ENCODE measurements at regions not wholly inside any gene's neighbourhood (a gene's known extent, or its start where the extent isn't known, plus 50 kb on each side); places are given as distances from the start of the nearest gene placed in this dataset.
A peak's percentile ranks its signal among the peaks of the same experiment; 100 is the strongest.

DNA sequence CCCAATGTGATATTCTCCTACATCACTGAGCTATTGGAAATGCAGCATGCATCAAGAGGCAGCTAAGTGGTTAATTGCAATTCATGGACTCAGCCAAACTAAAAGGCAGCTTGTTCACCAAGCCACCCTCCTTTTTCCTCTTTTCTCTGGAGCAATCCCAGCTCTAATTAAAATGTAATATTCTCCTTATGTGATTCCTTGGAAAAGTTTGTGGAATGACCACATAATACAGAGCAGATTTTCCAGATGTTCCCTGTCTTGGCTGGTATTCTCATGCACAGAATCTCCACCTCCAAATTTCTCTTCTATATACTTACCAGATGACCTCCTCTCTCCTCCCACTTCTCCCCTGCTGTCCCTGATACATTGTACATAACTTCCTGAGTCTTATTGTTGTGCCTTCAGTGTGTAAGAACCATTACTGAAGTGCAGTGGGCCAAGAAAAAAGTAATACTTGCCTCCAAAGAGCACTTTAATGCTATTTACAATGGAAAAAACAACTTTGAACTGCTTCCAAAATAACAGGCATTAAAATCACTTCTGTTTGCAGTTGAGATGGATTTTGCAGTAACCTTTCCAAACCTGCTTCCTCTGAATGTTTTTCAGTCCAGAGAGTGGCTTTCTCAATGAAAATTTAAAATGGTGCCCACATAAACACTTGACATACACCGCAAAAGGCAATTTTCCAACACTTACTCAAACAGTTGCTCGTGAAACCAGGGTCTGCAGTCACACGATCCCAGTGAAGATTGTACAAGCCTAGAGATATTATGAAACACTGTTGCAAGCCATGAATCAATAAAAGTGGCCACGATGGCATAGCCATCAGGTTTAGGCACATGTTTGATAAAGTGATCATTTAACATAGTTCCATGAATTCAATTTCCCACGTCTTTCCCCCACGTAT lies 258.0 kb downstream of the MTX2 start:
- H3K4me3 ChIP-seq, result no peak overlapping the region
- H3K27ac ChIP-seq, result peak overlapping the region in 3 of 21 experiments; percentile 14 to 54 (median 42)

DNA sequence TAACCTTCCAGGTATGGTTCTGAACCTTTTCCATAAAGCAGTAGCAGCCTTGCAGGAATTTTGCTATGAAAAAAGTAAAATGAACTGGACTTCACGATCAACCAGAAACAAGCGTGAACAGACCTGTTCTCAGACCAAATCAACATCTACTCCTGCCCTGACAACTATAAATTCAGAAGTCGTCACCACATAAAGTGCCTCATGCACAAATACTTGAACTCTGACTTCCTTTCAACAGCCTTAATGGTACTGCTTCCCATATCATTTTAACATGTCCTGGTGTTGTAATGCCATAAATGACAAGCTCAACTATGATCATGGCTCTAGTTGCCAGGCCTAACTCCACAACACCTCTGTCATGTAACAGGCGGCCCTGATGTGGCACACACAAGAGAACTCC lies 262.4 kb downstream of the MTX2 start:
- no peak overlapping the region for H3K4me3 ChIP-seq
- H3K27ac ChIP-seq, result no peak overlapping the region

- Histone ChIP-seq H3K27ac (no peak overlapping the region), H3K4me3 (no peak overlapping the region)
These were observed 264.4 kb downstream of the MTX2 start for GRCh38 chr2:176533505-176534193.

DNA sequence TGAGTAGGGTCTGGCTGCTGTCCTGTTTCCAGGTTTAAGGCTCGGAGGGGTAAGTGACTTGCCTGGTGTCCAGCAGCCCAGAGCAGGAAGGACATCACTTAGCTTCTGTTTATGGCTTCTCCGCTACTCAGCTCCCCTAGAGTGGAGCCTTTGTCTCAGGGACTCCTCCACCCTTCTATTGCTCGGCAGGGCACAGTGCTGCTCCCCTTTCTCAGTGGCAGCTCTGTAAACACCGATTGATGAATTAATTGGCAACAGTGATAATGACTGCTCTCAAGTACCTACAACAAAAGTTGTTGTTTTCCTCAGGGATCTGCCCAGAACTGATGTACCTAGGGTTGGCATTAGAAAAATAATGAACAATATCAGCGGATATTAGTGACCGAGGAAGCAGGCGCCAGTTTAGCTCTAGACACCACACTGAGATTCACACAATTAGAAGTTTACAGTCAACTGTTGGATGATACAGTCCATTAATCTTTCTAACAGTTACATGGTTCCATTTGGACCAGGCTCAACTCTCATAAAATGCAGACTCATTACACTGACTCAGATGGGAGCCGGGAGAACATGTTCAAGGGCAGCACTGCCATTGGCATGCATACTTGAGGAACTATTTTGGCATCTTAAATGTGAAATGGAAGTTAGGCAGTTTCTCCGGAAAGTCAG lies 265.7 kb downstream of the MTX2 start:
- Histone ChIP-seq H3K4me3 (no peak overlapping the region), H3K27ac (peak overlapping the region in 4 of 21 experiments; percentile 25 to 37 (median 31))

- peak overlapping the region in 4 of 21 experiments; percentile 25 to 37 (median 31) for H3K27ac ChIP-seq
- no peak overlapping the region for H3K4me3 ChIP-seq
These were observed 266.3 kb downstream of the MTX2 start for GRCh38 chr2:176535467-176536113.

GRCh38 chr2:176536439-176537133 lies 267.3 kb downstream of the MTX2 start:
- Histone ChIP-seq H3K27ac (no peak overlapping the region), H3K4me3 (no peak overlapping the region)

- Histone ChIP-seq H3K4me3 (no peak overlapping the region), H3K27ac (no peak overlapping the region)
These were observed 268.7 kb downstream of the MTX2 start for GRCh38 chr2:176537932-176538331.

GRCh38 chr2:176540995-176541394 lies 271.8 kb downstream of the MTX2 start:
- no peak overlapping the region for H3K4me3 ChIP-seq
- no peak overlapping the region for H3K27ac ChIP-seq

DNA sequence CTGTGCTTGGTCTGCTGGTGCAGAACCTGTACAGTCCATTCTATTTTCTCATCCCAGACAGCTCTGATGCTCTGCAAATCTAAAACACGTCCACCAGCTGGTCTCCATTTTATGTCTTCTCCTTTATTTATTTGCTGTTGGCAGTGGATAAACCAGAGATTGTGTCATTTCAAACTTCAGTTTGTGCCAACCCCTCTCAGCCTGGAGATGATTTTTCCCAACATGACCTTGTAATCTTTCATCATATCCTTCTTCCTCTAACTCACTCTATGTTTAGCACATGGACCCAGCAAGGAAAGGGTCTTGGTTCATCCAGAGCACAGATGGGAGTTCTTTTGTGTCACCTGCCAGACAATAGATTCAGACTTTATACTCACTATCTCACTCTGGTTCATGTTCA lies 273.2 kb downstream of the MTX2 start:
- no peak overlapping the region for H3K4me3 ChIP-seq
- no peak overlapping the region for H3K27ac ChIP-seq

DNA sequence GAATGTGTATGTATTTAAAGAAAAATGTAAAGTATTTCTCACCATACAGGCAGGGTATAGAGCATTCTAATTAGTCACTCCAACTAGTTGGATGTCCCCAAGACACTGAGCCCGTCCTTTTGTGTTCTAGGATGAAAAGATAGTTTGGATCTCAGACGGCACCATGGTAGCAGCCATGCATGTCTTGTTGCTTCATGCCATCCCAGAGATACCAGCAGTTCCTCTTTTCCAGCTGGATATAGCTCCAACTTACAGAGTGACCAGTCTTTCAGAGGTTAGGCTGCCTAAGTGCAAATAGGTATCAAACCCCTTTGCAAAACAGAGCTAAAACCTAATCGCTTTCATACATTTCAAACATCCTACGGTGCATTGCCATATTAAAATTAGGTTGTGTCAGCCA lies 275.3 kb downstream of the MTX2 start:
- Histone ChIP-seq H3K4me3 (no peak overlapping the region), H3K27ac (no peak overlapping the region)

DNA sequence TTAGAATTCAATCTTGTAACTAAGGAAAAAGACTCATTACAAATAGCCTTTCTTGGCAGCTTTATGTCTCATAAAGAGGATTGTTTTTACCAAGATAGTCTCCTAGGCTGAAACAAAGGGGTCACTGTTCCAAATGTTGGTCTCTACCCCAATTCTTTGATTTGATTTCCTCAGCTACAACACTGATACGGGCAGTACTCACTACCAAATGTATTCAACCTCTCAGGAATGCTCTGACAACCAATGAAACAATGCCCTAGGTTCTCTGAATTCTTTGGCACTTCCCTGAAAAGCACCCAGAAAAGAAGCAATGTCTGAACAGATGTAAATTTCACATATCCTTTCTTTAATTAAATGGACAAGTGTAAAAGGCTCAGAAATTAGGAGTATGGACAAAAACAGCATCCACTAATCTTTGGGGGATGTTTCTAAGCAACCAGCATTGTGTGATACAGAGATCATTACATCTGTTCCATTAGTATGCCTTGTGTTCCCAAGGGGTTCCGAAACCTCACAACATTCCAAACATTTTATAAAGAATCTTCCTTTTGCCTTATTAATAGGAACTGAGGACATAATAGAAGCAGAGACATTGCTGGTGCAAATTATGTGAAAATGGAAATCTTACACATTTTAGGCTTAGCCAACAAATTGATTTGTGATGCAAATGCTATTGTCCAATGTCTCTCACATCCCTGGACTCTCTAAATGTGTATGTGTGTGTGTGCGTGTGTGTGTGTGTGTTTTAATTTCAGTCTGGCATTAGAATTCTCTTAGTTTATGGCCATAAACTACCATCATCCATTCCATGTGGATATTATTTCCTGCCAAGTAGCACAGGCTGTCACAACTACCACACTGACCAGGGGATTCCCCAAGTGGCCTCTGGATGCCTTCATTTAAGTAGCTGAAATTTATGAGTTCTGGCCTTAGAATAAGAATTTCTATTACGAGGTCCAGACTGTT lies 276.0 kb downstream of the MTX2 start:
- H3K4me3 ChIP-seq, result no peak overlapping the region
- no peak overlapping the region for H3K27ac ChIP-seq

DNA sequence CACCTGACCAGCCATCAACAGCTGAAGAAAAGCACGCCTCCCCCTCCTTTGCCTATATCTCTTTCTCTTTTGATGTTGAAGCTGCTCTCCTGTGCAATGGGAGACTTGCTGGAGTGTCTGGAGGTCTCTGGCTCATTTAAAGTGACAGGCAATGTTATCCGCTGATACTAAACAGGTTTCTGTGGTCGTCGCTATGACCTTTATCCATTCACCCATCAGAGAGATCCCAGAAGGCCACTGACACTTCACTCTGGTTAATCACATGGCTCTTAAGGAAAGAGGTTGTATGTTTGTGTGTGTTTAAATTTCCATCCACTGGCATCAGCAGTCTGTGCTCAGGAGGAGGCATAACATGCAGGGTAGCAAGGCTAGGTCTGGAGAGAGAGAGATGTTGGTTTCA lies 277.3 kb downstream of the MTX2 start:
- no peak overlapping the region for H3K27ac ChIP-seq
- no peak overlapping the region for H3K4me3 ChIP-seq

- H3K4me3 ChIP-seq, result no peak overlapping the region
- peak overlapping the region in 14 of 21 experiments; percentile 16 to 81 (median 62) for H3K27ac ChIP-seq
These were observed 283.4 kb downstream of the MTX2 start for GRCh38 chr2:176552501-176553135.

DNA sequence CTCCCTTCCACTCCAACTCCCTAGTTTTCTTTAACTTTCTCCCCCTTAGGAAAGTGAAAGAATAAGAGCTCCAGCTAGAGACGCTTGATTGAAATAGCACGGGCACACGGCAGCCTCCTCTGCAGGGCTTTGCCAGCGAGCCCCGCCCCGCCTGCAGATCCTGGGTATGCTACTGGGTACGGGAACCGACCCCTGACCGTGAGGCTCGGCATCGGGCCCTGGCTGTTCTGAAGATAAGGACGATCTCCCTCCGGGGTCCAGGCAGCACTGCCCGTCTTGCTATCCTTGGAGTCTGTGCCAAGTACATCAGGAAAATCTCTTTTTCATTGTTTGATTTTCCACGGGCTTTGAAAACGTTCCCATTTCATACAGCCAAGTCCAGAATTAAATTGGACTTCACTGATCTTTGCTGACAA lies 284.5 kb downstream of the MTX2 start:
- H3K4me3 ChIP-seq, result peak overlapping the region in 6 of 7 experiments; percentile 16 to 32 (median 26)
- peak overlapping the region in 18 of 21 experiments; percentile 6 to 81 (median 64) for H3K27ac ChIP-seq

DNA sequence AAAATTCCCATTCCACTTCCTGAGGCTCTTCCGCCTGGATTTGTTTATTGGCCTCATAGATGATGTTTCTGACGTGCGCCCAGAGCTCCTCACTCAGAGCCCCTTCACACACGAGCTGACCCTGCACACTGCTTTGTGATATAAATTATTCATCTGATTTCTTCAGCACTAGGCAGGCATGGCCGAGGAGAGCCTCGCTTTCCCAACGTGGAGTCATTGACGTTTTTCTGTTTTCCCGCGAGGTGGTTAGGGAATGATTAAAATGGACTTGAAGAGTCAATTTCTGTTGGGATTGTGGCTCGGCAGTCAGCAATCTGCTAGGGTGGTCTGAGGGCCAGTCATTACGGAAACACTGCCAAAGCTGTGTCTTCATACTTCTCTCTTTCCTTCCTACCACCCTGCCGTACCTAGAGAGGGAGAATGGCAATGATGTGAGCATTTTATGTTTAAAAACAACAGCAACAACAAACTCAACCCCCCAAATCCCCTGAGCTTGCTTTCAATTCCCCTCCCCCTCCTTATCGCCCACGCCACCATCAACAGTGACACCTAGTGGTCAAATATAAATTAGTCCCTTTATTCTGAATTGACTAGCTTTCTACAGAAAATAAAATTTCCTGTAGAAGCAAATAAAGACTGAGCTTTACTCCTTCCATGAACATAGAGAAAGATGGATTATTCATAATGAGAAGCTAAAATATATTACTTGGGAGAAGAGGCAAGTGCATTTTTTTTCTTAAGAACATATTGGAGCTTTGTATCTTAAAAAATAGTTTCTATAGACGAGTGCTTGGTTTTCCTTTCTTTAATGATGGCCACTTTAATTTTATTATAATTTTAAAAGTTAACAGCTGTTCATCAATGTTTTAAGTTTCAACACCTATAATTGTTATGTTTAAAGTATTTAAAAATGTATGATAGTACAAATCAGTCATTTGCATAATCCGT lies 285.1 kb downstream of the MTX2 start:
- peak overlapping the region in 6 of 7 experiments; percentile 16 to 32 (median 26) for H3K4me3 ChIP-seq
- peak overlapping the region in 19 of 21 experiments; percentile 2 to 81 (median 63) for H3K27ac ChIP-seq

GRCh38 chr2:176555112-176555511 lies 285.9 kb downstream of the MTX2 start:
- H3K4me3 ChIP-seq, result no peak overlapping the region
- H3K27ac ChIP-seq, result no peak overlapping the region

DNA sequence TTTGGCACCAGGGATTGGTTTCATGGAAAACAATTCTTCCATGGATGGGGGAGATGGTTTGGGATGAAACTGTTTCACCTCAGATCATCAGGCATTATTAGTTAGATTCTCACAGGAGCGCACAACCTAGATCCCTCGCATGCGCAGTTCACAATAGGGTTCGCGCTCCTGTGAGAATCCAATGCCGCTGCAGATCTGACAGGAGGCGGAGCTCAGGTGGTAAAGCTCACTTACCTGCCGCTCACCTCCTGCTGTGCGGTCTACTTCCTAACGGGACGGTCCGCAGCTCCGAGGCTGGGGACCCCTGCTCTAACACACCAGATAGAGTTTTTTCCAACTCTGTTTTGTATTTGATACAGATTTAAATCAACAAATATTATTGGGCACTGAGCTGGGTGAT lies 286.5 kb downstream of the MTX2 start:
- Histone ChIP-seq H3K27ac (no peak overlapping the region), H3K4me3 (no peak overlapping the region)
